ENCODE measurements at regions not wholly inside any gene's neighbourhood (a gene's known extent, or its start where the extent isn't known, plus 50 kb on each side); places are given as distances from the start of the nearest gene placed in this dataset.
A peak's percentile ranks its signal among the peaks of the same experiment; 100 is the strongest.

DNA sequence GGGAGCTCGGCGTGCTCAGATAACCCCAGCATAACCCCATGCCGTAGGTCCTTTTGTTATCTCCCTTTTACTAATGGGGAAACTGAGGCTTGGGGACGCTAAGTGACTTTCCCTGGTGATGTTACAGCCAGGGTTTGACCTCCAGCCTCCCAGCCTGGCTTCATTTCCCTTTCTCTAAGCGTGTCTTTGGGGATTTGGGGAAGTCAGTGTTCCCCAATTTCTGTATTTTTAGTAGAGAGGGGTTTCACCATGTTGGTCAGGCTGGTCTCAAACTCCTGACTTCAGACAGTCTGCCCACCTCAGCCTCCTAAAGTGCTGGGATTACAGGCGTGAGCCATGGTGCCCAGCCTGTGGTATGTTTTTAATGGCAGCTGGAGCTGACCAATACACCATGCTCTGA, 85.4 kb downstream of the PHETA1 start:
- Histone ChIP-seq H3K23ac (ENCODE audit: insufficient read length) (no peak overlapping the region), H2BK20ac (ENCODE audit: low read length) (no peak overlapping the region), H4K20me1 (replicated peaks in 1 of 2; ENCODE audit: control insufficient read depth in 1 of 2, insufficient read depth in 2 of 2, low read length in 2 of 2) (no peaks in the 10 kb centered on the region), H2BK120ac (replicated peaks; ENCODE audit: low read depth, low read length) (no peak overlapping the region), H3K23me2 (ENCODE audit: low read depth, low read length) (no peaks in the 10 kb centered on the region), H4K91ac (replicated peaks; ENCODE audit: insufficient read length, low read length) (no peak overlapping the region), H2AFZ (ENCODE audit: low read length) (no peak overlapping the region), H3K36me3 (ENCODE audit: control insufficient read depth in 2 of 4, insufficient read depth in 4 of 4, low read length in 3 of 4) (no peaks in the 10 kb centered on the region), H3K18ac (ENCODE audit: extremely low read depth, low read length) (no peak overlapping the region), H3K27ac (ENCODE audit: low read depth, low read length) (no peak overlapping the region), H3K14ac (ENCODE audit: insufficient read length) (no peak overlapping the region), H3K27me3 (replicated peaks in 1 of 4; ENCODE audit: control insufficient read depth in 3 of 4, extremely low read depth in 1 of 4, insufficient read depth in 3 of 4, low read length in 3 of 4) (no peaks in the 10 kb centered on the region), H3K79me1 (ENCODE audit: low read depth, low read length) (no peaks in the 10 kb centered on the region), H3K4me2 (ENCODE audit: insufficient read depth in 1 of 2, low read depth in 2 of 2, low read length in 2 of 2) (no peak overlapping the region), H2AK5ac (ENCODE audit: low read depth, low read length) (0 out of 2 replicates have a peak overlapping the region, but pooled peaks have one; percentile 28), H3K56ac (replicated peaks; ENCODE audit: insufficient read length, low read depth, low read length) (no peak overlapping the region), H3K9me3 (ENCODE audit: insufficient read depth in 2 of 2, low read depth in 1 of 2, low read length in 1 of 2) (0 out of 4 replicates have a peak, but pooled peaks cover 0 to 4% of the 10 kb centered on the region in 2 experiments), H3K4ac (replicated peaks; ENCODE audit: insufficient read length, low read depth, low read length) (no peak overlapping the region), H3K4me1 (replicated peaks in 1 of 4; ENCODE audit: control insufficient read depth in 3 of 4, insufficient read depth in 4 of 4, low read length in 3 of 4) (peaks cover 8 to 9% (median 8%) of the 10 kb centered on the region in 4 experiments), H3K4me3 (ENCODE audit: extremely low read depth in 1 of 4, insufficient read depth in 2 of 4, low read depth in 3 of 4, low read length in 4 of 4) (no peak overlapping the region), H3K79me2 (ENCODE audit: control insufficient read depth in 1 of 2, insufficient read depth in 2 of 2, low read length in 2 of 2) (no peaks in the 10 kb centered on the region), H4K8ac (ENCODE audit: extremely low read depth, insufficient read depth, low read length) (no peak overlapping the region), H2BK15ac (ENCODE audit: low read length) (no peak overlapping the region), H3K9ac (replicated peaks in 1 of 4; ENCODE audit: extremely low read depth in 1 of 4, low read depth in 3 of 4, low read length in 3 of 4) (no peak overlapping the region), H2BK5ac (ENCODE audit: low read depth, low read length) (0 out of 2 replicates have a peak overlapping the region, but pooled peaks have one; percentile 35), H2BK12ac (ENCODE audit: low read depth, low read length) (0 out of 2 replicates have a peak overlapping the region, but pooled peaks have one; percentile 39), H4K5ac (ENCODE audit: insufficient read length, low read depth, low read length) (no peak overlapping the region)
- WGBS, 2 experiments (ENCODE audit: extremely low coverage in 1 of 2, insufficient coverage in 1 of 2, insufficient read length in 1 of 2, insufficient replicate concordance in 2 of 2, low coverage in 1 of 2, low lambda C conversion rate in 2 of 2, missing lambda C conversion rate in 1 of 2) = 93% methylated on average over 5 of the region's 6 CpGs; no CpG with 5 or more reads in 1 of the 2 experiments
- FAIRE-seq (no peak), DNase-seq (ENCODE audit: low read depth in 1 of 2, low spot score in 2 of 2) (no peak)
- ChIA-PET CTCF (ENCODE audit: partially characterized antibody) (interaction anchor here (0.6 to 6.2 kb wide), 5 partner anchors 9 to 349 kb away, joined by 3 to 70 read pairs (median 4); no protein-coding TSS in a partner anchor), POLR2A (ENCODE audit: partially characterized antibody) (interaction anchor here (1.8 kb wide), 1 partner anchor 13 kb away, joined by 3 read pairs; no protein-coding TSS in a partner anchor)
- TF ChIP-seq JUND (IDR thresholded peaks at IDR 0.05; ENCODE audit: low read length) = no peak
